Uterus (tissue), 3 donors: ENCODE measurements at regions not wholly inside any gene's neighbourhood (a gene's known extent, or its start where the extent isn't known, plus 50 kb on each side); places are given as distances from the start of the nearest gene placed in this dataset.

Experiments
- DNase-seq, 2 donors: peaks; one replicate each; pipeline ENCODE4 v3.0.0-alpha.2; 2019 to 2020
- H3K27ac ChIP-seq, 2 donors: fragments of 200-600 bp; sonication (generic); 1 replicate in 1 of 2; 2 replicates in 1 of 2; pipeline ENCODE4 v1.5.1; 2016 to 2018
- H3K27me3 ChIP-seq, 2 donors: fragments of 200-600 bp; sonication (generic); one replicate each; pipeline ENCODE4 v1.5.1; 2018 to 2019; ENCODE audit warnings: control low read depth in 1 of 2
- H3K36me3 ChIP-seq, 2 donors: fragments of 200-600 bp; sonication (generic); one replicate each; pipeline ENCODE4 v1.5.1; 2019; ENCODE audit warnings: control low read depth in 1 of 2
- H3K4me1 ChIP-seq, 2 donors: fragments of 200-600 bp; sonication (generic); one replicate each; pipeline ENCODE4 v1.5.1; 2018 to 2019; ENCODE audit warnings: control low read depth in 1 of 2
- H3K4me3 ChIP-seq, 2 donors: fragments of 200-600 bp; sonication (generic); 1 replicate in 1 of 2; 2 replicates in 1 of 2; pipeline ENCODE4 v1.5.1; 2018 to 2019; ENCODE audit warnings: mild to moderate bottlenecking in 1 of 2
- H3K9me3 ChIP-seq, 2 donors: fragments of 200-600 bp; sonication (generic); one replicate each; pipeline ENCODE4 v1.5.1; 2019; ENCODE audit warnings: control low read depth in 1 of 2
- POLR2A ChIP-seq, 2 donors: fragments of 450-650 bp; IDR thresholded peaks; one replicate each; pipeline ENCODE4 v1.6.1; 2016; ENCODE audit warnings: antibody characterized with exemption in 2 of 2, mild to moderate bottlenecking in 1 of 2, moderate library complexity in 1 of 2
- intact Hi-C: fragments of 100-400 bp; cut with DNase I; formaldehyde crosslinking; loops from one replicate; pipeline ENCODE4 v1.15.1; 2023; ENCODE audit warnings: low total_unique reads
- TF ChIP-seq, protein P1 (sequence below), 4 experiments: fragments of 200-600 bp in 2 of 4; fragments of 450-650 bp in 2 of 4; sonication (generic) in 2 of 4; IDR thresholded peaks; one replicate each; pipeline ENCODE4 v1.5.1; 2016 to 2019; ENCODE audit warnings: antibody characterized with exemption in 4 of 4, mild to moderate bottlenecking in 2 of 4, moderate library complexity in 1 of 4
- donor health status: DM: yes; HTN: yes; CAD: no.

DNA sequence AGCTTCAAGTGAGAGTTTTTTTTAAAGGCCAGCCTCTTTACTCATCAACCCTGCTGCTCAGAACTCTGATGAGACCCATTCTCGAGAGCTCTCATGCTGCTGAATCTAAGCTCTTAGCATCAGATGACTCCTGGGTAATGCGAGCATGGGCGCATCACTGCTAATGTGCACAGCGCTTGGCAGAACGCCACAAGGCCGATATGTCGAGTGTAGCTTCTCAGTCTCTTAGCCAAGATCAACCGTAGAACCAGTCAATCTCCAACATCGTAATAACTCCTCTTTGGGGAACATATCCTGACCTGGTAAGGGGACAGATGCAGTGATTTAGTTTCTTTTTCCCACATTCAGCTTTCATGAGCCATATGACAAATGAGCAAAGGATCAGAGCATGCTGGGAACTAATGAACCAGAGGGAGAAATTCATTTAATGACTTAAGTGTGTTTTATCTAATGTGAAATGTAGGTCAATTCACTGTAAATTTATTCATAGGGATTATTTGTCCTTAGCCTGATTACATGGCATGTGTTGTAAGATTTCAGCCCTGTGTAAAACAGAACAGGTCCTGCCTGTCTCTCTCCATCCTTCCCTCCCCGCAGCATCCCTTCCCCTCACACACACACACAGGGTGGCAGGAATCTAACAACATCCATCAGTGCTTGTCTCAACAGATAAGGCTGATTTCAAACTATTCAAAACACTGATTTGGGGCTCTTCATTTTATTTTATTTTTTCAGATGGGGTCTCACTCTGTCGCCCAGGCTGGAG is 195.4 kb upstream of the C2CD4B start:
- Histone ChIP-seq H3K4me1 (no peaks in the 10 kb centered on the region), H3K4me3 (no peak overlapping the region), H3K27me3 (no peaks in the 10 kb centered on the region), H3K9me3 (no peaks in the 10 kb centered on the region), H3K27ac (no peak overlapping the region), H3K36me3 (no peaks in the 10 kb centered on the region)
- intact Hi-C loops = no loop called here
- no peak for DNase-seq
- TF ChIP-seq, protein P1, sequence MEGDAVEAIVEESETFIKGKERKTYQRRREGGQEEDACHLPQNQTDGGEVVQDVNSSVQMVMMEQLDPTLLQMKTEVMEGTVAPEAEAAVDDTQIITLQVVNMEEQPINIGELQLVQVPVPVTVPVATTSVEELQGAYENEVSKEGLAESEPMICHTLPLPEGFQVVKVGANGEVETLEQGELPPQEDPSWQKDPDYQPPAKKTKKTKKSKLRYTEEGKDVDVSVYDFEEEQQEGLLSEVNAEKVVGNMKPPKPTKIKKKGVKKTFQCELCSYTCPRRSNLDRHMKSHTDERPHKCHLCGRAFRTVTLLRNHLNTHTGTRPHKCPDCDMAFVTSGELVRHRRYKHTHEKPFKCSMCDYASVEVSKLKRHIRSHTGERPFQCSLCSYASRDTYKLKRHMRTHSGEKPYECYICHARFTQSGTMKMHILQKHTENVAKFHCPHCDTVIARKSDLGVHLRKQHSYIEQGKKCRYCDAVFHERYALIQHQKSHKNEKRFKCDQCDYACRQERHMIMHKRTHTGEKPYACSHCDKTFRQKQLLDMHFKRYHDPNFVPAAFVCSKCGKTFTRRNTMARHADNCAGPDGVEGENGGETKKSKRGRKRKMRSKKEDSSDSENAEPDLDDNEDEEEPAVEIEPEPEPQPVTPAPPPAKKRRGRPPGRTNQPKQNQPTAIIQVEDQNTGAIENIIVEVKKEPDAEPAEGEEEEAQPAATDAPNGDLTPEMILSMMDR (IDR thresholded peaks at IDR 0.05) = no peak
- TF ChIP-seq POLR2A (IDR thresholded peaks at IDR 0.05) = no peak

DNA sequence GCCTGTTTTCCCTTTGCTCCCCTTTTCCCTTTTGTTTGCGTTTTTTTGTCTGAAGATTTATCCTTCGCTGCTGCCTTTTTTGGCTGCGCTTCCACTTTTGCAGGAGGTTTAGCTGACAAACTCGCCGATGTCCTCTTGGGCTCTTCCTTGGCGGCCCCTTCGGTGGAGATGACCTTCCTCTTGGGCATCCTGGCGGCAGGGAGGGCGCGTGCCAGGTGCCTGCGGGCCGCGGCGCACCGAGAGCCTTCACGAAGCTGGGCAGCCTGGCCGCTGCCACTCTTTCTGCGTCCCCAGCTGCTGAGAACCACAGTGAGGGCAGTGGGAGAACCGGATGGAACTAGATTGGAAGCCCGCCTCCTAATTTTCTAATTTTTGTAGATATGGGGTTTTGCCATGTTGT is 197.1 kb upstream of the C2CD4B start:
- intact Hi-C loops = no loop called here

DNA sequence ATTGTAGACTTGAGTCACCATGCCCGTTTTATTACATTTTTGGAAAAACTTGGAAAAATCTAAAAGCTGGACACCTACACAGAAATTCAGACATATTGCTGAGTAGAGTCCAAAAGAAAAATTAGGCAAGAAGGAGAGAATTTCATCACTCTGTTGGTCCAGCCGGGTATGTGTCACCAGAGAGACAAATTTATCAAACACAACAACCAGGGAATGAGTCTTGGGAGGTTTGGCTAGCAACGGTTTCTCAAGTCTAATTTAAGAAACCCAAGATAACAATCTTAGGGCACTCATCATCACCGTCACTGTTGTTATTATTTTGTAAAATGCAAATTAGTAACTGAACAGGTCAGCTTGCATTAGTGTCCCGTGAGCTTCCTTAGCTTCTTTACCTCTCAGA is 197.5 kb upstream of the C2CD4B start:
- H3K4me3 ChIP-seq = no peak overlapping the region
- DNase-seq = no peak
- no peak overlapping the region for H3K27ac ChIP-seq
- no peaks in the 10 kb centered on the region for H3K27me3 ChIP-seq
- H3K9me3 ChIP-seq = no peaks in the 10 kb centered on the region
- TF ChIP-seq POLR2A (IDR thresholded peaks at IDR 0.05) = no peak
- TF ChIP-seq, protein P1 (IDR thresholded peaks at IDR 0.05) = no peak
- intact Hi-C loops = no loop called here
- no peaks in the 10 kb centered on the region for H3K36me3 ChIP-seq
- H3K4me1 ChIP-seq = no peaks in the 10 kb centered on the region

More for the DNA sequence above, 197.1 kb upstream of the C2CD4B start:
- Histone ChIP-seq H3K27ac (no peak overlapping the region), H3K27me3 (no peaks in the 10 kb centered on the region), H3K9me3 (no peaks in the 10 kb centered on the region), H3K4me3 (no peak overlapping the region), H3K4me1 (no peaks in the 10 kb centered on the region), H3K36me3 (no peaks in the 10 kb centered on the region)
- TF ChIP-seq POLR2A (IDR thresholded peaks at IDR 0.05) = no peak
- TF ChIP-seq, protein P1 (IDR thresholded peaks at IDR 0.05) = no peak
- no peak for DNase-seq

DNA sequence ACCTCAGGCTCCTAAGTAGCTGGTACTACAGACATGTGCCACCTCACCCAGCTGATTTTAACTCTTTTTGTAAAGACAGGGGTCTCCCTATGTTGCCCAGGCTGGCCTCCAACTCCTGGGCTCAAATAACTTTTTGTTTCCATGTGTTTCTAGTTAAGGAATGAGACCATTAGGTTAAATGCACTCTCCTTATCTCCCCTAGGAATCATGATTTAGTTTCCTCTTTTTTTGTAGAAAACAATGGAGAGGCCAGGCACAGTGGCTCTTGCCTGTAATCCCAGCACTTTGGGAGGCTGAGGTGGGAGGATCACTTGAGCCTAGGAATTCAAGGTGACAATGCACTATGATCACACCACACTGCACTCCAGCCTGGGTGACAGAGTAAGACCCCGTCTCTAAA is 198.8 kb upstream of the C2CD4B start:
- TF ChIP-seq, protein P1 (IDR thresholded peaks at IDR 0.05) = no peak
- TF ChIP-seq POLR2A (IDR thresholded peaks at IDR 0.05) = no peak
- no peaks in the 10 kb centered on the region for H3K27me3 ChIP-seq
- no peak overlapping the region for H3K4me3 ChIP-seq
- DNase-seq = no peak
- intact Hi-C loops = no loop called here
- no peaks in the 10 kb centered on the region for H3K36me3 ChIP-seq
- no peaks in the 10 kb centered on the region for H3K9me3 ChIP-seq
- H3K4me1 ChIP-seq = no peaks in the 10 kb centered on the region
- H3K27ac ChIP-seq = no peak overlapping the region

DNA sequence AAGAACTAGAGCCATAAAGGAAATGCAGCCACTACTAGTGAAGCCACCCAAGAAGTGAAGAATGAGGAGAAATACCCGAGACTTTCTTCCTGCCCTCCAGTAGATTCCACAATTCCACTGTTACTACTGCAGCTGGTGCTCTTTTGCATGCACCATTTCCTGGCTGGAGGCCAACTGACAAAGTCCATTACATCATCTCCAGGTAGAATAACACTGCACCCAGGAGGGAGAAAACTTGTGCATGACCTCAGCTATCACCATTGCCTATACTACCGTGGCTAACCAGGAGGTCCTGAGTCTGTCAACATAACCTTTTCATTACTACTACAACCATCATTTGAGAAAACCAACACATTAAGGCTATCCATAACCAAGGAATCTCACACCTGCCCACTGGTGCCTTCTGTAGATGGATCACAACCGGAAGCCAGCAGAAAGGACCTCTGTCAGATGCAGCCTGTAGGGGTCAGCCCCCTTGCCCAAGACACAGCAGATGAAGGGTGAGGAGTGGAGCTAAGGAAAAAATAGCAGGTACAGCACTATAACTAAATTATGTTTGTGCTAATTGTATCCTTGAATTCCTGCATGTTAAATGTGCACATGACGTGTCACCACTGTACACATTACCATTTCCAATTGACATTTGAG is 200.8 kb upstream of the C2CD4B start:
- TF ChIP-seq POLR2A (IDR thresholded peaks at IDR 0.05) = no peak
- TF ChIP-seq, protein P1 (IDR thresholded peaks at IDR 0.05) = no peak
- Histone ChIP-seq H3K36me3 (no peaks in the 10 kb centered on the region), H3K4me1 (no peaks in the 10 kb centered on the region), H3K9me3 (no peaks in the 10 kb centered on the region), H3K27me3 (no peaks in the 10 kb centered on the region), H3K4me3 (no peak overlapping the region), H3K27ac (no peak overlapping the region)
- no peak for DNase-seq
- intact Hi-C loops = no loop called here
